ENCODE measurements at regions not wholly inside any gene's neighbourhood (a gene's known extent, or its start where the extent isn't known, plus 50 kb on each side); places are given as distances from the start of the nearest gene placed in this dataset.
"Not testable (repeated sequence)": the region's sequence is repeated elsewhere in the genome, so short reads cannot be mapped to it uniquely, and the experiment has no call there.

- intact Hi-C loops (cut with DNase I; ENCODE audit: low total_unique reads) = no loop called here
- DNase-seq = no peak
- TF ChIP-seq CTCF (IDR thresholded peaks at IDR 0.05) = no peak
- TF ChIP-seq POLR2A (IDR thresholded peaks at IDR 0.05) = no peak
These were observed 220.7 kb upstream of the GAP43 start for GRCh38 chr3:115402651-115403050.

DNA sequence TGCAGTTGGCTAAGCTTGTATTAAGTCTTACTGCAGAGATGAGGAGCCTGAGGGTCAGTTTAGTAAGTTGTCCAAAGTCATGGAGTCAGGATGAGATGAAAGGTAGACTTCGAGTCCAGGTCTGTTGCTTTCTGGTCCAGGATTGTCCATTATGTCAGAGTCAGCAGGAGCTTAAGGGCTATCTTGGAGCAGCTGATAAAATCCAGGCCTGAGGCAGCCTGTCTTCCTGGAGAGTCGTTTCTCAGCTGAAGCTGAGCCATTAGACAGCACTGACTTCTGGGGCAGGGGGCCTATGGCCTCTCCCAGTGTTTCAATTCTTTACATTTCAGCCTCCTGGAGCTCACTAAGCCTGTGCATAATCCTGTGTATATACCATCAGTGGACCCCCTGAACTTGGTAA lies 219.5 kb upstream of the GAP43 start:
- intact Hi-C loops (cut with DNase I; ENCODE audit: low total_unique reads) = no loop called here

More at GRCh38 chr3:115402651-115403050, 220.7 kb upstream of the GAP43 start:
- H3K27me3 ChIP-seq = no peaks in the 10 kb centered on the region
- H3K27ac ChIP-seq = peak overlapping the region; percentile 68 to 84
- H3K4me1 ChIP-seq = peaks cover 21% of the 10 kb centered on the region
- H3K36me3 ChIP-seq (ENCODE audit: low read depth, missing control alignments) = no peaks in the 10 kb centered on the region
- H3K4me3 ChIP-seq = no peak overlapping the region
- H3K9me3 ChIP-seq = no peaks in the 10 kb centered on the region

GRCh38 chr3:115409596-115409995 lies 213.7 kb upstream of the GAP43 start:
- DNase-seq = no peak
- no peaks in the 10 kb centered on the region for H3K9me3 ChIP-seq
- H3K27me3 ChIP-seq = no peaks in the 10 kb centered on the region
- no peak overlapping the region for H3K27ac ChIP-seq
- 85 to 87% methylated on average over 5 of the region's 5 CpGs for WGBS, 2 donors
- no peaks in the 10 kb centered on the region for H3K4me1 ChIP-seq
- TF ChIP-seq CTCF (IDR thresholded peaks at IDR 0.05) (no peak), POLR2A (IDR thresholded peaks at IDR 0.05) (no peak)
- no peak overlapping the region for H3K4me3 ChIP-seq
- H3K36me3 ChIP-seq (ENCODE audit: low read depth, missing control alignments) = no peaks in the 10 kb centered on the region
- intact Hi-C loops (cut with DNase I; ENCODE audit: low total_unique reads) = no loop called here

More for the DNA sequence above, 219.5 kb upstream of the GAP43 start:
- Histone ChIP-seq H3K9me3 (no peaks in the 10 kb centered on the region), H3K36me3 (ENCODE audit: low read depth, missing control alignments) (no peaks in the 10 kb centered on the region), H3K27me3 (no peaks in the 10 kb centered on the region), H3K4me3 (no peak overlapping the region), H3K4me1 (peaks cover 21% of the 10 kb centered on the region), H3K27ac (peak overlapping the region in 1 of 2 donors; percentile 68)
- WGBS, 2 donors = 66 to 82% methylated on average over 2 of the region's 2 CpGs
- TF ChIP-seq POLR2A (IDR thresholded peaks at IDR 0.05) (no peak), CTCF (IDR thresholded peaks at IDR 0.05) (no peak)
- no peak for DNase-seq

DNA sequence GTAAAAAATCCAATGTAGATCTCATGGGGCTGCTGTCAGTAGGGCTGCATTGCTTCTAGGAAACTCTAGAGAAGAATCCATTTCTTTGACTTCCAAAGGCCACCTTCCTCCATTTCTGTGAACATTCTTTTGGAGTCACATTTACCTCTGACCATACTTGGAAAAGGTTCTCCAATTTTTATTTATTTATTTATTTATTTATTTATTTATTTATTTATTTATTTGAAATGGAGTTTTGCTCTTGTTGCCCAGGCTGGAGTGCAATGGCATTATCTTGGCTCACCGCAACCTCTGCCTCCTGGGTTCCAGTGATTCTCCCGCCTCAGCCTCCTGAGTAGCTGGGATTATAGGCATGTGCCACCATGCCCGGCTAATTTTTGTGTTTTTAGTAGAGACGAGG lies 208.7 kb upstream of the GAP43 start:
- intact Hi-C loops (cut with DNase I; ENCODE audit: low total_unique reads); H3K27me3 ChIP-seq; H3K36me3 ChIP-seq (ENCODE audit: low read depth, missing control alignments); H3K27ac ChIP-seq; H3K9me3 ChIP-seq; H3K4me3 ChIP-seq; H3K4me1 ChIP-seq; DNase-seq: not testable (repeated sequence)
- 96% methylated on average over 4 of the region's 4 CpGs for WGBS, 2 donors

GRCh38 chr3:115415246-115415996 lies 207.9 kb upstream of the GAP43 start:
- H3K27ac ChIP-seq = no peak overlapping the region
- H3K36me3 ChIP-seq (ENCODE audit: low read depth, missing control alignments) = no peaks in the 10 kb centered on the region
- no peak for DNase-seq
- WGBS, 2 donors = 91 to 92% methylated on average over 4 of the region's 4 CpGs
- intact Hi-C loops (cut with DNase I; ENCODE audit: low total_unique reads) = no loop called here
- TF ChIP-seq CTCF (IDR thresholded peaks at IDR 0.05) (no peak), POLR2A (IDR thresholded peaks at IDR 0.05) (no peak)
- H3K9me3 ChIP-seq = no peaks in the 10 kb centered on the region
- H3K4me3 ChIP-seq = no peak overlapping the region
- no peaks in the 10 kb centered on the region for H3K27me3 ChIP-seq
- H3K4me1 ChIP-seq = no peaks in the 10 kb centered on the region
